ENCODE measurements at regions not wholly inside any gene's neighbourhood (a gene's known extent, or its start where the extent isn't known, plus 50 kb on each side); places are given as distances from the start of the nearest gene placed in this dataset.
"Not testable (repeated sequence)": the region's sequence is repeated elsewhere in the genome, so short reads cannot be mapped to it uniquely, and the experiment has no call there.

- DNase-seq = no peak
Observed at GRCh38 chr22:49013707-49014106, 814.0 kb downstream of the BRD1 start.

- DNase-seq = no peak
Observed at GRCh38 chr22:49012712-49013395, 814.8 kb downstream of the BRD1 start.

- DNase-seq = no peak
Observed at GRCh38 chr22:49011769-49012648, 815.7 kb downstream of the BRD1 start.

- DNase-seq = no peak
Observed at GRCh38 chr22:49011379-49011768, 816.3 kb downstream of the BRD1 start.

GRCh38 chr22:49010901-49011300 is 816.8 kb downstream of the BRD1 start:
- DNase-seq = no peak

GRCh38 chr22:49010070-49010863 is 817.4 kb downstream of the BRD1 start:
- no peak for DNase-seq

- DNase-seq = no peak
Observed at GRCh38 chr22:49009359-49010063, 818.2 kb downstream of the BRD1 start.

- no peak for DNase-seq
Observed at GRCh38 chr22:49008682-49009235, 818.9 kb downstream of the BRD1 start.

- DNase-seq = no peak
Observed at GRCh38 chr22:49007013-49007653, 820.5 kb downstream of the BRD1 start.

- DNase-seq = no peak
Observed at GRCh38 chr22:49006207-49007012, 821.3 kb downstream of the BRD1 start.

GRCh38 chr22:49005557-49005956 is 822.1 kb downstream of the BRD1 start:
- no peak for DNase-seq

GRCh38 chr22:49004484-49005399 is 822.9 kb downstream of the BRD1 start:
- DNase-seq = no peak

GRCh38 chr22:48997605-48998004 is 830.1 kb downstream of the BRD1 start:
- not testable (repeated sequence) for DNase-seq

- no peak for DNase-seq
Observed at GRCh38 chr22:48993655-48994054, 834.0 kb downstream of the BRD1 start.

- DNase-seq = no peak
Observed at GRCh38 chr22:48984639-48985038, 843.0 kb downstream of the BRD1 start.

- no peak for DNase-seq
Observed at GRCh38 chr22:48982321-48982905, 845.3 kb downstream of the BRD1 start.

- DNase-seq = no peak
Observed at GRCh38 chr22:48981371-48982061, 846.2 kb downstream of the BRD1 start.

- no peak for DNase-seq
Observed at GRCh38 chr22:48980918-48981317, 846.8 kb downstream of the BRD1 start.

- DNase-seq = no peak
Observed at GRCh38 chr22:48980409-48980808, 847.3 kb downstream of the BRD1 start.
